Endothelial cell of umbilical vein (primary cell): ENCODE measurements at regions not wholly inside any gene's neighbourhood (a gene's known extent, or its start where the extent isn't known, plus 50 kb on each side); places are given as distances from the start of the nearest gene placed in this dataset.

ENCODE experiments used
- CTCF ChIP-seq, 2 donors: IDR thresholded peaks; 1 replicate in 1 of 2; 2 replicates in 1 of 2; pipeline ENCODE4 v1.5.1; 2011; ENCODE audit warnings: low read length in 2 of 2, mild to moderate bottlenecking in 2 of 2, moderate library complexity in 2 of 2, control low read depth in 1 of 2, inconsistent platforms in 1 of 2, low read depth in 1 of 2; ENCODE audit not compliant: insufficient read depth in 1 of 2; ENCODE audit errors: extremely low read depth in 1 of 2
- MAX ChIP-seq: IDR thresholded peaks from 2 replicates; pipeline ENCODE4 v1.6.1; 2011; ENCODE audit not compliant: insufficient read depth, insufficient read length
- POLR2A ChIP-seq: IDR thresholded peaks from 2 replicates; pipeline ENCODE4 v1.6.1; 2012; ENCODE audit warnings: low read depth, mild to moderate bottlenecking, control low read depth, low read length
- POLR2AphosphoS5 ChIP-seq: IDR thresholded peaks from 2 replicates; pipeline ENCODE4 v1.6.1; 2012; ENCODE audit warnings: low read depth, mild to moderate bottlenecking, control low read depth, low read length, moderate library complexity; ENCODE audit not compliant: insufficient read depth

- TF ChIP-seq POLR2AphosphoS5 (no peak), MAX (no peak), CTCF (IDR thresholded peaks at IDR 0.05; ENCODE audit: extremely low read depth in 1 of 2, insufficient read depth in 1 of 2, low read depth in 1 of 2, low read length in 2 of 2) (no peak), POLR2A (no peak)
These were observed 88.3 kb downstream of the CD24 start for GRCh38 chr6:106886081-106886843.
